HG02610 (cell line): ENCODE measurements at regions not wholly inside any gene's neighbourhood (a gene's known extent, or its start where the extent isn't known, plus 50 kb on each side); places are given as distances from the start of the nearest gene placed in this dataset.
"Not testable (repeated sequence)": the region's sequence is repeated elsewhere in the genome, so short reads cannot be mapped to it uniquely, and the experiment has no call there.

Experiments used
- ATAC-seq: cut with Tn5 transposase; IDR thresholded peaks from one replicate; pipeline ENCODE4 v1.9.1; 2021; ENCODE audit warnings: mild to moderate bottlenecking, moderate library complexity; ENCODE audit not compliant: unreplicated experiment

- ATAC-seq = no peak
Observed at GRCh38 chr9:34796924-34797323, 87.0 kb upstream of the CCL21 start.

DNA sequence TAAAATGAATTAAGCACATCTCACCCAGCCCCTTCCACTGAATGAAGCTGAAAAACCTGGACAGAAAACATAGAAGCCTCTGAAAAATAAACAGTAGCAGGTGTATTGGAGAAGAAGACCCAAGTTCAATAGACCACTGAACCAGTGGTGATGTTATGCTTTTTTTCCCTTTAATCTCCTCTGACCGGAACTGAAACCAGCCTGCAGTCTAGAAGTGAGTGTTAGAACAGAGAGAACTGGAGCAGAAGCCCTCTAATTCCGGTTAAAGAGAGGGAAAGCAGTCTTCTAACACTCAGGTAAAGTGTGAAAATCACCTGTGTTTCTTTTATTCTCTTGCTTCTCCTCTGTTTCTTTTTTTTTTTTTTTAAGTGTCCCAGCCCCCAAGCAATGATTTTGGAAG, 83.5 kb upstream of the CCL21 start:
- ATAC-seq = no peak

DNA sequence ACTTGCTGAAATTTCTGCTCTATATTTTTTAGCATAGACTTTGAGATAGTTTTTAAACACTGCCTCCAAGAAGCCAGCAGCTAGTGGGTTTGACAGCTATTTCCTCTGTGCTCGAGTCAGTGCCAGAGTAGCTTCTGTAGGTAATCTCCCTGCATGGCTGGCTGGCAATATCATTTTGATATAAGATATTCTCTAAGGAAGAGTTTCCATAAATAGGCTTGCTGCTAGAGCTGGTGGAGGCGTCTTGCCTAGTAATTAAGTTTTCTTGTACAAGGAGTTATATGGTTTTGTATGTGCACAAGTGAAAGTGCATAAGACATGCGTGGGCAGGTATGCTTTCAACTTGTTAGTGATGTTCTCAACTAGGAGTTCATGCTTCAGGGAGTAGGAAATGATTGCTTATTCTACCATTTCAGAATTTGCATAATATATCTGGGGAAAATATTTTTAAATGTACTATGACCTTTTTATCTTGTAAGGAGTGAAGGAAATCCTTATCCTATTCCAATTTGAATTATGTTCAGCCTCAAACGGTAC, 74.1 kb upstream of the CCL21 start:
- peak; percentile 56 for ATAC-seq

DNA sequence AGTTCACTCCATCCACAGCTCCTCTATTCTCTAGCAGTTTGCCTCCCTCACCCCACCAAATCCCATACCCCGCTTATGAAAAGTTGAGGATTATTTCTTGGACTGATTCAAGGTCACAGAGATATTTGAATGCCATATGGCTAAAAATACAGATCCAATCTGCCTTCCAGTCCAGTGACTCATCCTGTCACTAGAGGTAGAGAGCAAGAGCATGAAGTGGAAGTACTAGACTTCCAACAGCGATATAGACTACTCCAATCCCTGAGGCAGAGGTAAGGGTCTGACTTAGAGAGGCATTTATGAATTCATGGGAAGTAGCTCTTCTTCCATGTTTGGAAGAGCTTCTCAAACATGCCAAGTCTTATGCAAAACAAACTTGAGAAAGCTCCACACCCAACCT, 72.4 kb upstream of the CCL21 start:
- ATAC-seq = no peak

- no peak for ATAC-seq
Observed at GRCh38 chr9:34777666-34778065, 67.7 kb upstream of the CCL21 start.

GRCh38 chr9:34773955-34774354, 64.0 kb upstream of the CCL21 start:
- no peak for ATAC-seq

DNA sequence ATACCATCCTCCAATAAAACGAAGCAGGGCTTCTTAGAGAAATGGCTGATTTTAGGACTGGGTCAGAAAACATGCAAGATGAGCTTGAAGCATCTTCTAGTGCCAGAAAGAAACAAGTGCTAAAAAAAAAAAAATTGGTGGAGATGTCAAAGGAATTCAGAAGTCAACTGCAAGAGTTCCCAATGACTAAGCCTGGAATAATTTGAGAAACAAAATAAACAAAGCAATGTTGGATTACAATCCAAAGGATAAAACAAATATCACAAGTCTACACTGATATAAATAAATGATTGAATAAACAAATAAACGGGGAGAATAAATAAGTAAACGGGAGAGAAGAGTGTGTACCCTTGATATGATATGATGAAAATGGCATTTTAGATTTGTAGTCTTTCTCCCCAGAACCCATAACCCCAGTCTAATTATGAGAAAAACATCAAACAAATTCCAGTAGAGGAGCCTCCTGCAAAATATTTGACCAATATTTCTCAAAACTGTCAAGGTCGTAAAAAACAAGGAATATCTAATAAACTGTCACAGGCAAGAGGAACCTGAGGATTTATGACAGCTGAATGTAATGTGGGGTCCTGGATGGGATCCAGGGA, 63.5 kb upstream of the CCL21 start:
- ATAC-seq = no peak

DNA sequence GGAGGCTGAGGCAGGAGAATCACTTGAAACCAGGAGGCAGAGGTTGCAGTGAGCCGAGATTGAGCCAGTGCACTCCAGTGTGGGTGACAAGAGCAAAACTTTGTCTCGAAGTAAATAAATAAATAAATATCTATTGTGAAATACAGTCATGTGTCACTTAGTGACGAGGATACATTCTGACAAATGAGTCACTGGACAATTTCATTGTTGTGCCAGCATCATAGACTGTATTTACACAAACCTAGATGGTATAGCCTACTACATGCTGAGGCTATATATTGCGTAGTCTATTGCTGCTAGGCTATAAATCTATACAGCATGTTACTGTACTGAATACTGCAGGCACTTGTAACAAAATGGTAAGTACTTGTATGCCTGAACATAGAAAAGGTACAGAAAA, 61.1 kb upstream of the CCL21 start:
- no peak for ATAC-seq

GRCh38 chr9:34767087-34767486, 57.2 kb upstream of the CCL21 start:
- not testable (repeated sequence) for ATAC-seq

- ATAC-seq = not testable (repeated sequence)
Observed at GRCh38 chr9:34760196-34761040, 50.5 kb upstream of the CCL21 start.
